PFSK-1 (cell line): ENCODE measurements at regions not wholly inside any gene's neighbourhood (a gene's known extent, or its start where the extent isn't known, plus 50 kb on each side); places are given as distances from the start of the nearest gene placed in this dataset.

Experiments
- FOXP2 ChIP-seq: optimal IDR thresholded peaks from 2 replicates; pipeline ENCODE3; 2011; ENCODE audit warnings: borderline replicate concordance, control low read depth, inconsistent platforms; ENCODE audit not compliant: insufficient read depth; ENCODE audit errors: extremely low read length, extremely low read depth
- POLR2AphosphoS5 ChIP-seq: IDR thresholded peaks from 2 replicates; pipeline ENCODE4 v1.6.1; 2012; ENCODE audit warnings: low read depth, mild to moderate bottlenecking, control low read depth, low read length, moderate library complexity
- SIN3A ChIP-seq: IDR thresholded peaks from 2 replicates; pipeline ENCODE4 v1.6.1; 2012; ENCODE audit warnings: mild to moderate bottlenecking, low read length, moderate library complexity, borderline replicate concordance; ENCODE audit not compliant: insufficient read depth
- TAF1 ChIP-seq: IDR thresholded peaks from 2 replicates; pipeline ENCODE4 v1.6.1; 2012; ENCODE audit warnings: low read length, control low read depth, borderline replicate concordance; ENCODE audit not compliant: insufficient read depth
- TF ChIP-seq, protein P1 (sequence below), 2 experiments: IDR thresholded peaks; 2 replicates each; pipeline versions ENCODE4 v1.6.1 to v1.8.0; 2011 to 2012; ENCODE audit warnings: low read depth in 2 of 2, low read length in 2 of 2, control low read depth in 1 of 2, inconsistent platforms in 1 of 2, mild to moderate bottlenecking in 1 of 2, moderate library complexity in 1 of 2; ENCODE audit not compliant: insufficient read depth in 1 of 2

DNA sequence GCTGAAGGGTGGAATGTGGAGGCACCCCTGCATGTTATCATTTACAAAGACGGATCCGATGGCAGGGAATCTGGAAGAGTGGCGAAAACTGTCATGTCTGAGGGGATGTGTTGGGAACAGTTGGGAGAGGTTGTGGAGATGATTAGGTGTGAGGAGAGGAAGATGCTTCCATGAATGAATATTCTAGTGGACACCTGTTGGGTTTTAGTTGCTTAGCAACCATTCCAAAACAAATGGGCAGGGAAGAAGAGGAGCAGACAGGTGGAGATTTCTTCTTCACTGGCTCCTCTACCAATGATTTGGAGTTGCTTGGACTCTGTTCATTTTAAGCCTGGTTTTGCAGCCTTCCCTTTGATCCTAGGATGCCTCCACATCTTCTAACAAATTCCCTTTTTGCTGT lies 465.3 kb upstream of the CLINT1 start:
- TF ChIP-seq POLR2AphosphoS5 (no peak), TAF1 (no peak), SIN3A (no peak), FOXP2 (no peak)
- TF ChIP-seq, protein P1, sequence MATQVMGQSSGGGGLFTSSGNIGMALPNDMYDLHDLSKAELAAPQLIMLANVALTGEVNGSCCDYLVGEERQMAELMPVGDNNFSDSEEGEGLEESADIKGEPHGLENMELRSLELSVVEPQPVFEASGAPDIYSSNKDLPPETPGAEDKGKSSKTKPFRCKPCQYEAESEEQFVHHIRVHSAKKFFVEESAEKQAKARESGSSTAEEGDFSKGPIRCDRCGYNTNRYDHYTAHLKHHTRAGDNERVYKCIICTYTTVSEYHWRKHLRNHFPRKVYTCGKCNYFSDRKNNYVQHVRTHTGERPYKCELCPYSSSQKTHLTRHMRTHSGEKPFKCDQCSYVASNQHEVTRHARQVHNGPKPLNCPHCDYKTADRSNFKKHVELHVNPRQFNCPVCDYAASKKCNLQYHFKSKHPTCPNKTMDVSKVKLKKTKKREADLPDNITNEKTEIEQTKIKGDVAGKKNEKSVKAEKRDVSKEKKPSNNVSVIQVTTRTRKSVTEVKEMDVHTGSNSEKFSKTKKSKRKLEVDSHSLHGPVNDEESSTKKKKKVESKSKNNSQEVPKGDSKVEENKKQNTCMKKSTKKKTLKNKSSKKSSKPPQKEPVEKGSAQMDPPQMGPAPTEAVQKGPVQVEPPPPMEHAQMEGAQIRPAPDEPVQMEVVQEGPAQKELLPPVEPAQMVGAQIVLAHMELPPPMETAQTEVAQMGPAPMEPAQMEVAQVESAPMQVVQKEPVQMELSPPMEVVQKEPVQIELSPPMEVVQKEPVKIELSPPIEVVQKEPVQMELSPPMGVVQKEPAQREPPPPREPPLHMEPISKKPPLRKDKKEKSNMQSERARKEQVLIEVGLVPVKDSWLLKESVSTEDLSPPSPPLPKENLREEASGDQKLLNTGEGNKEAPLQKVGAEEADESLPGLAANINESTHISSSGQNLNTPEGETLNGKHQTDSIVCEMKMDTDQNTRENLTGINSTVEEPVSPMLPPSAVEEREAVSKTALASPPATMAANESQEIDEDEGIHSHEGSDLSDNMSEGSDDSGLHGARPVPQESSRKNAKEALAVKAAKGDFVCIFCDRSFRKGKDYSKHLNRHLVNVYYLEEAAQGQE (IDR thresholded peaks at IDR 0.05; ENCODE audit: insufficient read depth in 1 of 2, low read depth in 2 of 2, low read length in 2 of 2) = no peak
